Activated CD8-positive, alpha-beta T cell treated with anti-CD3 and anti-CD28 coated beads for 36 hours (primary cell): ENCODE measurements at regions not wholly inside any gene's neighbourhood (a gene's known extent, or its start where the extent isn't known, plus 50 kb on each side); places are given as distances from the start of the nearest gene placed in this dataset.

Experiments used
- ATAC-seq: fragments of 200-7000 bp; cut with Tn5 transposase; one replicate; pipeline ENCODE4 v1.10.0; 2021; ENCODE audit warnings: mild to moderate bottlenecking, moderate library complexity
- CTCF ChIA-PET: fragments of 350-600 bp; sonication (Branson Sonifier 250); formaldehyde crosslinking; loops from one replicate; lab custom pipeline; 2021; ENCODE audit warnings: antibody characterized with exemption; lab: Charles Lee
- POLR2A ChIA-PET: fragments of 350-600 bp; sonication (Branson Sonifier 250); formaldehyde crosslinking; loops from one replicate; lab custom pipeline; 2021; ENCODE audit warnings: antibody characterized with exemption; lab: Charles Lee
- DNase-seq: peaks from one replicate; pipeline ENCODE4 v3.0.0-alpha.2; 2020
- H3K27ac Mint-ChIP-seq: one replicate; pipeline ENCODE4 v1.8.0; 2021; ENCODE audit warnings: mild to moderate bottlenecking, mixed read lengths
- H3K27me3 Mint-ChIP-seq: one replicate; pipeline ENCODE4 v1.8.0; 2021; ENCODE audit warnings: mixed read lengths
- H3K36me3 Mint-ChIP-seq: one replicate; pipeline ENCODE4 v1.8.0; 2021; ENCODE audit warnings: low read depth, mixed read lengths
- H3K4me1 Mint-ChIP-seq: one replicate; pipeline ENCODE4 v1.8.0; 2021; ENCODE audit warnings: low read depth, mixed read lengths
- H3K4me3 Mint-ChIP-seq: one replicate; pipeline ENCODE4 v1.8.0; 2021; ENCODE audit warnings: mild to moderate bottlenecking, moderate library complexity, mixed read lengths
- H3K9me3 Mint-ChIP-seq: one replicate; pipeline ENCODE4 v1.8.0; 2021; ENCODE audit warnings: mixed read lengths
- CTCF ChIP-seq: fragments of 200-600 bp; IDR thresholded peaks from one replicate; pipeline ENCODE4 v1.8.0; 2022; ENCODE audit warnings: antibody characterized with exemption, mild to moderate bottlenecking
- intact Hi-C: fragments of 100-400 bp; cut with micrococcal nuclease; formaldehyde crosslinking; loops from one replicate; pipeline ENCODE4 v1.10.0; 2022

- Mint-ChIP-seq H3K27ac (no peak overlapping the region), H3K4me3 (no peak overlapping the region), H3K9me3 (peaks cover 7% of the 10 kb centered on the region), H3K27me3 (no peaks in the 10 kb centered on the region), H3K4me1 (no peaks in the 10 kb centered on the region), H3K36me3 (no peaks in the 10 kb centered on the region)
- TF ChIP-seq CTCF = no peak
- ChIA-PET POLR2A (no interaction called here), CTCF (no interaction called here)
- DNase-seq (no peak), ATAC-seq (no peak)
- intact Hi-C loops = no loop called here
Observed at GRCh38 chr18:38244480-38244879, 678.9 kb upstream of the CELF4 start.

GRCh38 chr18:38243291-38243690, 677.7 kb upstream of the CELF4 start:
- Mint-ChIP-seq H3K27ac (no peak overlapping the region), H3K4me1 (no peaks in the 10 kb centered on the region), H3K9me3 (peaks cover 7% of the 10 kb centered on the region), H3K4me3 (no peak overlapping the region), H3K27me3 (no peaks in the 10 kb centered on the region), H3K36me3 (no peaks in the 10 kb centered on the region)
- ATAC-seq = no peak
- ChIA-PET POLR2A (no interaction called here), CTCF (no interaction called here)
- DNase-seq = no peak
- intact Hi-C loops = no loop called here
- TF ChIP-seq CTCF = no peak

GRCh38 chr18:38241736-38242135, 676.1 kb upstream of the CELF4 start:
- Mint-ChIP-seq H3K27me3 (no peaks in the 10 kb centered on the region), H3K4me3 (no peak overlapping the region), H3K9me3 (peaks cover 7% of the 10 kb centered on the region), H3K36me3 (no peaks in the 10 kb centered on the region), H3K4me1 (no peaks in the 10 kb centered on the region), H3K27ac (no peak overlapping the region)
- POLR2A ChIA-PET = no interaction called here
- TF ChIP-seq CTCF = no peak
- intact Hi-C loops = no loop called here
- CTCF ChIA-PET = interaction anchor here (1.5 kb wide), 1 partner anchor 13 kb away, joined by 3 read pairs; no protein-coding TSS in a partner anchor
- no peak for ATAC-seq
- no peak for DNase-seq

- ChIA-PET POLR2A (no interaction called here), CTCF (interaction anchor here (1.5 kb wide), 1 partner anchor 13 kb away, joined by 3 read pairs; no protein-coding TSS in a partner anchor)
- no peak for TF ChIP-seq CTCF
- Mint-ChIP-seq H3K9me3 (peaks cover 4% of the 10 kb centered on the region), H3K4me3 (no peak overlapping the region), H3K4me1 (no peaks in the 10 kb centered on the region), H3K27me3 (no peaks in the 10 kb centered on the region), H3K27ac (no peak overlapping the region), H3K36me3 (no peaks in the 10 kb centered on the region)
- ATAC-seq = no peak
- intact Hi-C loops = no loop called here
- DNase-seq = no peak
Observed at GRCh38 chr18:38241216-38241615, 675.6 kb upstream of the CELF4 start.

GRCh38 chr18:38239606-38240005, 674.0 kb upstream of the CELF4 start:
- intact Hi-C loops = no loop called here
- no peak for ATAC-seq

More at GRCh38 chr18:38239606-38240005, 674.0 kb upstream of the CELF4 start:
- peaks cover 3% of the 10 kb centered on the region for H3K9me3 Mint-ChIP-seq
- no peaks in the 10 kb centered on the region for H3K4me1 Mint-ChIP-seq
- H3K27ac Mint-ChIP-seq = no peak overlapping the region
- no peak overlapping the region for H3K4me3 Mint-ChIP-seq
- ChIA-PET CTCF (no interaction called here), POLR2A (no interaction called here)
- no peak for DNase-seq
- no peaks in the 10 kb centered on the region for H3K36me3 Mint-ChIP-seq
- no peak for TF ChIP-seq CTCF
- H3K27me3 Mint-ChIP-seq = no peaks in the 10 kb centered on the region
